ENCODE measurements at regions not wholly inside any gene's neighbourhood (a gene's known extent, or its start where the extent isn't known, plus 50 kb on each side); places are given as distances from the start of the nearest gene placed in this dataset.

DNA sequence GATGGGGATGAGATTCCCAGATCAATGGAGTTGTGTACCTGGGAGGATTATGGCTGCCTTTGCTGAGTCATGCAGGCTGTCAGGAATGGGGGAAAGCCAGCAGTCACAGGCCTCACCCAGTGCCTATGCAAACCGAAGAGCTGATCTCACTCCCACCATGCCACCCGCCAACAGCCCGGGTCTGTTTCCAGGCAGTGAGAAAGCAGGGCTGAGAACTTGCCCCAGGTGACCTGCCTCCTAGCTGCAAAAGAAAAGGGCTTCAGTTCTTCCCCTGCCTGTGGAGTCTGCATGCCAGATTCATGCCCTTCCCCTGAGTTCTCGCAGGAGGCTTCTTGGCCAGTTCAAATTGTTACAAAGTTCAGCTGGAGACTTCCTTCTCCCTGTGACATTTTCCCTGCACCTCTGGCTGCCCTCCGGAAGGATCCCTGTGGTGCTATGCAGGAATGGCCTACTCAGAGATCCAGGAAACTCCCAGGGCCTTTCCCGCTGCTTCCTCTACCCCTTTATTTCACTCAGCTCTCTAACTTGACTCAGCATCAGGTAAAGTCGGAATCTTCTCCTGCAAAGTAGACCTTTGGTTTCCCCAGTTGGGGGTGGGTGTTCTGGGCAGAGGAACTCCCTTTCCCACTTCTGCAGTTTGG is 71.5 kb upstream of the B3GAT2 start:
- TF ChIP-seq, protein P1, sequence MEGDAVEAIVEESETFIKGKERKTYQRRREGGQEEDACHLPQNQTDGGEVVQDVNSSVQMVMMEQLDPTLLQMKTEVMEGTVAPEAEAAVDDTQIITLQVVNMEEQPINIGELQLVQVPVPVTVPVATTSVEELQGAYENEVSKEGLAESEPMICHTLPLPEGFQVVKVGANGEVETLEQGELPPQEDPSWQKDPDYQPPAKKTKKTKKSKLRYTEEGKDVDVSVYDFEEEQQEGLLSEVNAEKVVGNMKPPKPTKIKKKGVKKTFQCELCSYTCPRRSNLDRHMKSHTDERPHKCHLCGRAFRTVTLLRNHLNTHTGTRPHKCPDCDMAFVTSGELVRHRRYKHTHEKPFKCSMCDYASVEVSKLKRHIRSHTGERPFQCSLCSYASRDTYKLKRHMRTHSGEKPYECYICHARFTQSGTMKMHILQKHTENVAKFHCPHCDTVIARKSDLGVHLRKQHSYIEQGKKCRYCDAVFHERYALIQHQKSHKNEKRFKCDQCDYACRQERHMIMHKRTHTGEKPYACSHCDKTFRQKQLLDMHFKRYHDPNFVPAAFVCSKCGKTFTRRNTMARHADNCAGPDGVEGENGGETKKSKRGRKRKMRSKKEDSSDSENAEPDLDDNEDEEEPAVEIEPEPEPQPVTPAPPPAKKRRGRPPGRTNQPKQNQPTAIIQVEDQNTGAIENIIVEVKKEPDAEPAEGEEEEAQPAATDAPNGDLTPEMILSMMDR (IDR thresholded peaks at IDR 0.05; ENCODE audit: low read depth, low read length, poor library complexity, severe bottlenecking): no peak
- no peak for TF ChIP-seq EZH2phosphoT487 (IDR thresholded peaks at IDR 0.05; ENCODE audit: borderline replicate concordance, low read length)
